ENCODE measurements at regions not wholly inside any gene's neighbourhood (a gene's known extent, or its start where the extent isn't known, plus 50 kb on each side); places are given as distances from the start of the nearest gene placed in this dataset.

- no peak overlapping the region for H3K4me3 ChIP-seq (ENCODE audit: low read length)
- DNase-seq (ENCODE audit: low read depth): no peak
- no peak for TF ChIP-seq CTCF (IDR thresholded peaks at IDR 0.05; ENCODE audit: insufficient read depth, low read depth, low read length, missing control alignments)
Observed at GRCh38 chr3:22495791-22496190, 707.3 kb upstream of the UBE2E2 start.

- no peak for TF ChIP-seq CTCF (IDR thresholded peaks at IDR 0.05; ENCODE audit: insufficient read depth, low read depth, low read length, missing control alignments)
- DNase-seq (ENCODE audit: low read depth): peak; percentile 9
- no peak overlapping the region for H3K4me3 ChIP-seq (ENCODE audit: low read length)
Observed at GRCh38 chr3:22496641-22497040, 706.5 kb upstream of the UBE2E2 start.

- no peak for TF ChIP-seq CTCF (IDR thresholded peaks at IDR 0.05; ENCODE audit: insufficient read depth, low read depth, low read length, missing control alignments)
- no peak for DNase-seq (ENCODE audit: low read depth)
- H3K4me3 ChIP-seq (ENCODE audit: low read length): no peak overlapping the region
Observed at GRCh38 chr3:22506871-22507270, 696.3 kb upstream of the UBE2E2 start.

GRCh38 chr3:22507709-22508108, 695.4 kb upstream of the UBE2E2 start:
- no peak for DNase-seq (ENCODE audit: low read depth)
- no peak overlapping the region for H3K4me3 ChIP-seq (ENCODE audit: low read length)
- no peak for TF ChIP-seq CTCF (IDR thresholded peaks at IDR 0.05; ENCODE audit: insufficient read depth, low read depth, low read length, missing control alignments)

- H3K4me3 ChIP-seq (ENCODE audit: low read length): no peak overlapping the region
- DNase-seq (ENCODE audit: low read depth): no peak
Observed at GRCh38 chr3:22523925-22524324, 679.2 kb upstream of the UBE2E2 start.

GRCh38 chr3:22526266-22526837, 676.8 kb upstream of the UBE2E2 start:
- TF ChIP-seq CTCF (IDR thresholded peaks at IDR 0.05; ENCODE audit: insufficient read depth, low read depth, low read length, missing control alignments): no peak
- H3K4me3 ChIP-seq (ENCODE audit: low read length): no peak overlapping the region
- no peak for DNase-seq (ENCODE audit: low read depth)

More at GRCh38 chr3:22523925-22524324, 679.2 kb upstream of the UBE2E2 start:
- TF ChIP-seq CTCF (IDR thresholded peaks at IDR 0.05; ENCODE audit: insufficient read depth, low read depth, low read length, missing control alignments): no peak

GRCh38 chr3:22536541-22536940, 666.6 kb upstream of the UBE2E2 start:
- TF ChIP-seq CTCF (IDR thresholded peaks at IDR 0.05; ENCODE audit: insufficient read depth, low read depth, low read length, missing control alignments): no peak

More at GRCh38 chr3:22536541-22536940, 666.6 kb upstream of the UBE2E2 start:
- no peak overlapping the region for H3K4me3 ChIP-seq (ENCODE audit: low read length)
- DNase-seq (ENCODE audit: low read depth): peak; percentile 3

Data from epithelial cell of esophagus (primary cell).